Osteoblast (primary cell): ENCODE measurements at regions not wholly inside any gene's neighbourhood (a gene's known extent, or its start where the extent isn't known, plus 50 kb on each side); places are given as distances from the start of the nearest gene placed in this dataset.
A peak's percentile ranks its signal among the peaks of the same experiment; 100 is the strongest.

Experiments used
- DNase-seq: peaks from one replicate; pipeline ENCODE4 v3.0.0; 2011; ENCODE audit warnings: low spot score, mixed read lengths; ENCODE audit not compliant: insufficient read length; ENCODE audit errors: missing footprints
- H2AFZ ChIP-seq: 2 replicates; pipeline ENCODE4 v1.6.0; 2011; ENCODE audit warnings: mild to moderate bottlenecking, low read length
- H3K27ac ChIP-seq: 2 replicates; pipeline ENCODE4 v1.5.1; 2011; ENCODE audit warnings: mild to moderate bottlenecking, low read depth, low read length, moderate library complexity
- H3K27me3 ChIP-seq: 2 replicates; pipeline ENCODE4 v1.6.0; 2012; ENCODE audit warnings: mild to moderate bottlenecking, control low read depth, inconsistent platforms, low read length, moderate library complexity; ENCODE audit not compliant: insufficient read depth
- H3K36me3 ChIP-seq: 2 replicates; pipeline ENCODE4 v1.5.1; 2011; ENCODE audit warnings: mild to moderate bottlenecking, low read length, control low read depth, moderate library complexity; ENCODE audit not compliant: insufficient read depth
- H3K4me1 ChIP-seq: 2 replicates; pipeline ENCODE4 v1.5.1; 2011; ENCODE audit warnings: mild to moderate bottlenecking, low read length, control low read depth, moderate library complexity; ENCODE audit not compliant: insufficient read depth
- H3K4me2 ChIP-seq: 2 replicates; pipeline ENCODE4 v1.6.0; 2011; ENCODE audit warnings: mild to moderate bottlenecking, low read length; ENCODE audit not compliant: insufficient read depth
- H3K4me3 ChIP-seq: fragments of 200-600 bp; sonication (generic); 3 replicates; pipeline ENCODE4 v1.5.1; 2012; ENCODE audit warnings: mild to moderate bottlenecking, low read length, inconsistent platforms; ENCODE audit not compliant: insufficient read depth
- H3K79me2 ChIP-seq: 2 replicates; pipeline ENCODE4 v1.6.0; 2012; ENCODE audit warnings: mild to moderate bottlenecking, low read length, control low read depth, inconsistent platforms; ENCODE audit not compliant: insufficient read depth
- H3K9me3 ChIP-seq: 2 replicates; pipeline ENCODE4 v1.5.1; 2011; ENCODE audit warnings: low read depth, low read length, control low read depth
- H4K20me1 ChIP-seq: 2 replicates; pipeline ENCODE4 v1.6.0; 2012; ENCODE audit warnings: mild to moderate bottlenecking, low read length, control low read depth; ENCODE audit not compliant: insufficient read depth
- CTCF ChIP-seq: IDR thresholded peaks from 2 replicates; pipeline ENCODE4 v1.5.1; 2011; ENCODE audit warnings: mild to moderate bottlenecking, low read depth, low read length, moderate library complexity; ENCODE audit errors: extremely low read depth

GRCh38 chr12:79534029-79534867 is 156.5 kb downstream of the PAWR start:
- no peak overlapping the region for H3K27ac ChIP-seq
- TF ChIP-seq CTCF: no peak
- no peaks in the 10 kb centered on the region for H3K79me2 ChIP-seq
- no peak overlapping the region for H3K4me3 ChIP-seq
- no peak overlapping the region for H3K4me2 ChIP-seq
- peaks cover 22% of the 10 kb centered on the region for H3K4me1 ChIP-seq
- no peak overlapping the region for H2AFZ ChIP-seq
- no peaks in the 10 kb centered on the region for H3K9me3 ChIP-seq
- H3K27me3 ChIP-seq: no peaks in the 10 kb centered on the region
- H4K20me1 ChIP-seq: no peaks in the 10 kb centered on the region
- no peaks in the 10 kb centered on the region for H3K36me3 ChIP-seq
- DNase-seq: no peak

GRCh38 chr12:79532907-79533288 is 157.9 kb downstream of the PAWR start:
- no peak overlapping the region for H3K4me3 ChIP-seq
- no peak for TF ChIP-seq CTCF
- no peaks in the 10 kb centered on the region for H3K27me3 ChIP-seq
- H4K20me1 ChIP-seq: no peaks in the 10 kb centered on the region
- H3K36me3 ChIP-seq: no peaks in the 10 kb centered on the region
- H2AFZ ChIP-seq: no peak overlapping the region
- DNase-seq: peak; percentile 8
- H3K9me3 ChIP-seq: no peaks in the 10 kb centered on the region
- H3K27ac ChIP-seq: no peak overlapping the region
- peaks cover 27% of the 10 kb centered on the region for H3K4me1 ChIP-seq
- H3K4me2 ChIP-seq: no peak overlapping the region
- H3K79me2 ChIP-seq: no peaks in the 10 kb centered on the region

- Histone ChIP-seq H3K4me2 (peak overlapping the region; percentile 48), H4K20me1 (no peaks in the 10 kb centered on the region), H3K36me3 (no peaks in the 10 kb centered on the region), H2AFZ (no peak overlapping the region), H3K4me1 (peaks cover 37% of the 10 kb centered on the region), H3K4me3 (no peak overlapping the region), H3K27me3 (no peaks in the 10 kb centered on the region), H3K9me3 (no peaks in the 10 kb centered on the region), H3K79me2 (no peaks in the 10 kb centered on the region), H3K27ac (peak overlapping the region; percentile 3)
- TF ChIP-seq CTCF: no peak
- DNase-seq: peak; percentile 30
These were observed 159.2 kb downstream of the PAWR start for GRCh38 chr12:79531518-79531917.

GRCh38 chr12:79527473-79527872 is 163.3 kb downstream of the PAWR start:
- no peaks in the 10 kb centered on the region for H3K9me3 ChIP-seq
- no peak for TF ChIP-seq CTCF
- no peaks in the 10 kb centered on the region for H3K36me3 ChIP-seq
- peaks cover 48% of the 10 kb centered on the region for H3K4me1 ChIP-seq
- no peaks in the 10 kb centered on the region for H3K79me2 ChIP-seq
- H3K4me3 ChIP-seq: no peak overlapping the region
- H4K20me1 ChIP-seq: no peaks in the 10 kb centered on the region
- no peak overlapping the region for H3K27ac ChIP-seq
- no peak overlapping the region for H3K4me2 ChIP-seq
- no peak overlapping the region for H2AFZ ChIP-seq
- DNase-seq: no peak
- no peaks in the 10 kb centered on the region for H3K27me3 ChIP-seq
